Spleen (tissue), 7 donors: ENCODE measurements at regions not wholly inside any gene's neighbourhood (a gene's known extent, or its start where the extent isn't known, plus 50 kb on each side); places are given as distances from the start of the nearest gene placed in this dataset.

Experiments used
- POLR2AphosphoS5 ChIP-seq, 3 donors: sonication (generic); formaldehyde crosslinking; IDR thresholded peaks; one replicate each; pipeline ENCODE4 v1.5.1; 2017; ENCODE audit warnings: antibody characterized with exemption in 3 of 3
- TF ChIP-seq, protein P1 (sequence below), 11 experiments: fragments of 200-600 bp in 7 of 11; fragments of 450-650 bp in 4 of 11; sonication (generic) in 4 of 11; IDR thresholded peaks in 8 of 11; conservative IDR thresholded peaks in 3 of 11; 1 replicate in 7 of 11; 2 replicates in 4 of 11; pipeline versions ENCODE4 v1.4.0 to v1.8.0; 2016 to 2021; ENCODE audit warnings: antibody characterized with exemption in 11 of 11, inconsistent platforms in 4 of 11, mild to moderate bottlenecking in 1 of 11
- donor health status: DM: no; HTN: no; CAD: no; lungs with moderate emphysema.
- donor health status: DM: no; HTN: no; CAD: no.
- donor health status: DM: no; HTN: no; CAD: no.

DNA sequence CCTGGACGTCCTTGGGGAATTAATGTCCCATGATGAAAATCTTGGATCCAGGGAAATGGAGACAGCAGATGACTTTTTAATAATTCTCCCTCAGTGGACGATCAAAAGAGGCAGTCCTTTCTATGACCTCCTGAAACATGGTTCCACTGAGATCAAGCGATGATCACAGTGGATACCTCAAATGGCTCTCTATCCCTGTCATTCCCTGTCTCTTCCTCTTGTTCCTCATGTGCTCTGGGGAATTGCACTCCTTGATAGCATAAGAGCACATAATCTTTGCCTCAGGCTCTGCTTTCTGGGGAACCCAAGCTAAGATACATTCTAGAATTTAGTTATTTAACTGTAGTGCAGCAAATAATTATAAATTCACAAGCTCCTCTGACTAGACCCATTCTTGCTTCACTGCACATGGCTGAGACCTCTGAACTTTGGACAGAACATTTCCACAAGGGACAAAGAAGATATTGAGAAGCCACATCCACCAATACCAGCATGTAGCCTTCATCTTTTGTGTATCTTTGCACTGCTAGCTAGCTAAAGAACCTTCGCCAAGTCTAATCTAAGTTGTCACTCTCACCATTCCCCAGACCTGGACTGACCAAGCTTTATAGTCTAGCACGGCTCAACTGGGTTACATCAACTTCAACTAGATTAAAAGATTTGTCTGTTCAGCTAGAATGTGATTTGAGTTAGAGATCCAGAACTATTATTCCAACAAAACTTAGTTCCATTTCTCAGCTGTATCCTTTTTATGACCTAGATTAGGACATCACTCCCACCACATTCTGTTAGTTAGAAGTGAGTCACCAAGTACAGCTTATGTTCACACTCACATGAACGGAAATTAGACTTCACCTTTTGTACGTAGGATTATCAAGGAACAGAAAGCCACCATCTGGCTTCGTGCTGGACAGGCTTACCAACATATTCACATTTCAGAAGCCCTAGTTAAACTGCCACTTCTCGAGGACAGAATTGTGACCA lies 142.7 kb downstream of the SUCLA2 start:
- TF ChIP-seq, protein P1, sequence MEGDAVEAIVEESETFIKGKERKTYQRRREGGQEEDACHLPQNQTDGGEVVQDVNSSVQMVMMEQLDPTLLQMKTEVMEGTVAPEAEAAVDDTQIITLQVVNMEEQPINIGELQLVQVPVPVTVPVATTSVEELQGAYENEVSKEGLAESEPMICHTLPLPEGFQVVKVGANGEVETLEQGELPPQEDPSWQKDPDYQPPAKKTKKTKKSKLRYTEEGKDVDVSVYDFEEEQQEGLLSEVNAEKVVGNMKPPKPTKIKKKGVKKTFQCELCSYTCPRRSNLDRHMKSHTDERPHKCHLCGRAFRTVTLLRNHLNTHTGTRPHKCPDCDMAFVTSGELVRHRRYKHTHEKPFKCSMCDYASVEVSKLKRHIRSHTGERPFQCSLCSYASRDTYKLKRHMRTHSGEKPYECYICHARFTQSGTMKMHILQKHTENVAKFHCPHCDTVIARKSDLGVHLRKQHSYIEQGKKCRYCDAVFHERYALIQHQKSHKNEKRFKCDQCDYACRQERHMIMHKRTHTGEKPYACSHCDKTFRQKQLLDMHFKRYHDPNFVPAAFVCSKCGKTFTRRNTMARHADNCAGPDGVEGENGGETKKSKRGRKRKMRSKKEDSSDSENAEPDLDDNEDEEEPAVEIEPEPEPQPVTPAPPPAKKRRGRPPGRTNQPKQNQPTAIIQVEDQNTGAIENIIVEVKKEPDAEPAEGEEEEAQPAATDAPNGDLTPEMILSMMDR (IDR thresholded peaks at IDR 0.05 in 8 of 11, conservative IDR thresholded peaks at IDR 0.05 in 3 of 11), result no peak
- TF ChIP-seq POLR2AphosphoS5 (IDR thresholded peaks at IDR 0.05), result no peak
